KOPT-K1 (cell line): ENCODE measurements at regions not wholly inside any gene's neighbourhood (a gene's known extent, or its start where the extent isn't known, plus 50 kb on each side); places are given as distances from the start of the nearest gene placed in this dataset.
"Not testable (repeated sequence)": the region's sequence is repeated elsewhere in the genome, so short reads cannot be mapped to it uniquely, and the experiment has no call there.

Experiments
- H3K27ac ChIP-seq: fragments of 200-600 bp; sonication (generic); 2 replicates; pipeline ENCODE4 v1.5.1; 2016; ENCODE audit warnings: antibody characterized with exemption, mild to moderate bottlenecking, low read depth, low read length; ENCODE audit not compliant: poor library complexity, severe bottlenecking
- H3K36me3 ChIP-seq: fragments of 200-600 bp; sonication (generic); 2 replicates; pipeline ENCODE4 v1.5.1; 2017; ENCODE audit warnings: antibody characterized with exemption, mild to moderate bottlenecking, low read length, moderate library complexity; ENCODE audit not compliant: insufficient read depth
- H3K9me3 ChIP-seq: fragments of 200-600 bp; sonication (generic); 2 replicates; pipeline ENCODE4 v1.5.1; 2017; ENCODE audit warnings: antibody characterized with exemption, low read length, mild to moderate bottlenecking; ENCODE audit not compliant: insufficient read depth, poor library complexity, severe bottlenecking

- not testable (repeated sequence) for H3K9me3 ChIP-seq
- H3K27ac ChIP-seq: peak overlapping the region; percentile 8
These were observed 58.5 kb upstream of the METTL9 start for GRCh38 chr16:21540770-21541433.

GRCh38 chr16:21541611-21542051 lies 57.7 kb upstream of the METTL9 start:
- not testable (repeated sequence) for H3K36me3 ChIP-seq, H3K9me3 ChIP-seq
- peak overlapping the region; percentile 8 for H3K27ac ChIP-seq

More at GRCh38 chr16:21540770-21541433, 58.5 kb upstream of the METTL9 start:
- H3K36me3 ChIP-seq: not testable (repeated sequence)

- not testable (repeated sequence) for H3K9me3 ChIP-seq, H3K27ac ChIP-seq, H3K36me3 ChIP-seq
These were observed 57.3 kb upstream of the METTL9 start for GRCh38 chr16:21542075-21542474.

- not testable (repeated sequence) for H3K9me3 ChIP-seq, H3K27ac ChIP-seq, H3K36me3 ChIP-seq
These were observed 56.8 kb upstream of the METTL9 start for GRCh38 chr16:21542491-21543124.

- H3K27ac ChIP-seq, H3K36me3 ChIP-seq, H3K9me3 ChIP-seq: not testable (repeated sequence)
These were observed 56.1 kb upstream of the METTL9 start for GRCh38 chr16:21543151-21543836.

- not testable (repeated sequence) for H3K27ac ChIP-seq, H3K36me3 ChIP-seq
These were observed 53.6 kb upstream of the METTL9 start for GRCh38 chr16:21545664-21546326.

GRCh38 chr16:21549396-21549795 lies 50.0 kb upstream of the METTL9 start:
- H3K36me3 ChIP-seq, H3K9me3 ChIP-seq: not testable (repeated sequence)

More at GRCh38 chr16:21545664-21546326, 53.6 kb upstream of the METTL9 start:
- H3K9me3 ChIP-seq: not testable (repeated sequence)

More at GRCh38 chr16:21549396-21549795, 50.0 kb upstream of the METTL9 start:
- H3K27ac ChIP-seq: not testable (repeated sequence)
